K562 (cell line): ENCODE measurements at regions not wholly inside any gene's neighbourhood (a gene's known extent, or its start where the extent isn't known, plus 50 kb on each side); places are given as distances from the start of the nearest gene placed in this dataset.

Experiments
- ATAC-seq: fragments of 200-7000 bp; cut with Tn5 transposase; 3 replicates; pipeline ENCODE4 v1.9.1; 2020; ENCODE audit warnings: moderate library complexity
- BruUV-seq: library from RNA; stranded (reverse); fragments of 400-500 nt; replicated peaks from 2 replicates; lab custom pipeline; 2021; lab: Mats Ljungman, UMichigan
- CTCF ChIA-PET: fragments of 300-600 bp; formaldehyde crosslinking; extraction: SDS; loops from one replicate; lab custom pipeline; 2021; ENCODE audit warnings: low intra/inter-chr PET ratio; lab: Yijun Ruan, JAX
- POLR2A ChIA-PET: fragments of 300-600, 350-650 bp; sonication (Branson Sonifier 250); formaldehyde crosslinking; extraction: SDS; loops from one replicate; lab custom pipeline; 2021; ENCODE audit warnings: antibody characterized with exemption, inconsistent platforms; lab: Yijun Ruan, JAX
- DNase-seq, 4 experiments: peaks; one replicate each; pipeline versions ENCODE4 v3.0.0 to v3.0.0-alpha.2; 2011 to 2018; ENCODE audit warnings: low spot score in 3 of 4, mixed read lengths in 3 of 4; ENCODE audit errors: extremely low read depth in 1 of 4
- FAIRE-seq: peaks from 2 replicates; lab custom pipeline; 2011; peaks lifted over from hg19 to GRCh38; lab: Jason Lieb, UNC
- H2AFZ ChIP-seq: 2 replicates; pipeline ENCODE4 v1.6.0; 2011; ENCODE audit warnings: low read depth, low read length, control low read depth, inconsistent platforms
- H3K27ac ChIP-seq: fragments of 200-600 bp; 3 replicates; pipeline ENCODE4 v1.8.0; 2011; ENCODE audit warnings: low read depth, mild to moderate bottlenecking, control low read depth, inconsistent platforms, low read length, moderate library complexity, mixed read lengths; ENCODE audit errors: extremely low read depth
- H3K27me3 ChIP-seq, 2 experiments: fragments of 300-600 bp in 1 of 2; 2 replicates in 1 of 2; 3 replicates in 1 of 2; pipeline versions ENCODE4 v1.6.0 to v1.8.0; 2011; ENCODE audit warnings: inconsistent platforms in 2 of 2, low read length in 2 of 2, mild to moderate bottlenecking in 1 of 2, mixed read lengths in 1 of 2, moderate library complexity in 1 of 2; ENCODE audit not compliant: control insufficient read depth in 2 of 2, insufficient read depth in 2 of 2
- H3K36me3 ChIP-seq: fragments of 300-600 bp; 3 replicates; pipeline ENCODE4 v1.8.0; 2011; ENCODE audit warnings: mild to moderate bottlenecking, low read length, inconsistent platforms; ENCODE audit not compliant: control insufficient read depth, insufficient read depth
- H3K4me1 ChIP-seq, 2 experiments: fragments of 200-600 bp in 1 of 2; replicated peaks in 1 of 2; 2 replicates in 1 of 2; 3 replicates in 1 of 2; pipeline versions ENCODE4 v1.5.1 to v1.8.0; 2011; ENCODE audit warnings: inconsistent platforms in 2 of 2, low read length in 2 of 2, mild to moderate bottlenecking in 1 of 2, mixed read lengths in 1 of 2, moderate library complexity in 1 of 2; ENCODE audit not compliant: control insufficient read depth in 2 of 2, insufficient read depth in 2 of 2
- H3K4me2 ChIP-seq: 2 replicates; pipeline ENCODE4 v1.6.1; 2011; ENCODE audit warnings: low read length, control low read depth, inconsistent platforms, mixed read lengths; ENCODE audit not compliant: insufficient read depth
- H3K4me3 ChIP-seq: fragments of 200-600 bp; sonication (generic), shearing (Covaris generic); 2 replicates; pipeline ENCODE4 v1.5.1; 2016; ENCODE audit warnings: control low read depth, inconsistent platforms
- H3K79me2 ChIP-seq: fragments of 200-600 bp; 3 replicates; pipeline ENCODE4 v1.8.0; 2011; ENCODE audit warnings: low read length, inconsistent platforms; ENCODE audit not compliant: control insufficient read depth, insufficient read depth
- H3K9ac ChIP-seq, 2 experiments: 2 replicates each; pipeline versions ENCODE4 v1.6.0 to v1.6.1; 2011; ENCODE audit warnings: low read depth in 2 of 2, low read length in 2 of 2, control low read depth in 1 of 2, inconsistent platforms in 1 of 2, mild to moderate bottlenecking in 1 of 2, mixed read lengths in 1 of 2; ENCODE audit not compliant: insufficient read depth in 1 of 2
- H3K9me1 ChIP-seq: one replicate; pipeline ENCODE4 v1.6.0; 2011; ENCODE audit warnings: inconsistent platforms, mild to moderate bottlenecking, low read length, moderate library complexity; ENCODE audit not compliant: control insufficient read depth, insufficient read depth
- H3K9me3 ChIP-seq: replicated peaks from 2 replicates; pipeline ENCODE4 v1.5.1; 2011; ENCODE audit warnings: low read depth, low read length, inconsistent platforms; ENCODE audit not compliant: control insufficient read depth, insufficient read depth
- H4K20me1 ChIP-seq: replicated peaks from 2 replicates; pipeline ENCODE4 v1.6.1; 2011; ENCODE audit warnings: low read length, inconsistent platforms, mixed read lengths; ENCODE audit not compliant: control insufficient read depth, insufficient read depth
- ARHGAP35 ChIP-seq: fragments of 450-650 bp; IDR thresholded peaks from 2 replicates; pipeline ENCODE4 v1.6.1; 2018; ENCODE audit not compliant: partially characterized antibody
- CTCF ChIP-seq, 3 experiments: IDR thresholded peaks in 2 of 3; conservative IDR thresholded peaks in 1 of 3; 2 replicates each; pipeline ENCODE4 v1.5.1; 2011 to 2012; ENCODE audit warnings: low read length in 3 of 3, mild to moderate bottlenecking in 3 of 3, control low read depth in 2 of 3, improper control_type of control experiment in 1 of 3, inconsistent platforms in 1 of 3, low read depth in 1 of 3, mixed read lengths in 1 of 3, moderate library complexity in 1 of 3; ENCODE audit not compliant: insufficient read depth in 2 of 3
- ELK3 ChIP-seq: fragments of 450-650 bp; formaldehyde crosslinking; IDR thresholded peaks from 2 replicates; pipeline ENCODE4 v1.4.0; 2020; ENCODE audit warnings: mild to moderate bottlenecking
- MAFF ChIP-seq: IDR thresholded peaks from 2 replicates; pipeline ENCODE4 v1.6.1; 2012; ENCODE audit warnings: low read length, improper control_type of control experiment
- XRCC3 ChIP-seq: fragments of 450-650 bp; IDR thresholded peaks from 2 replicates; pipeline ENCODE4 v1.6.1; 2017; ENCODE audit warnings: mild to moderate bottlenecking, moderate library complexity
- ZNF165 ChIP-seq: fragments of 250-450 bp; sonication (Bioruptor Pico); IDR thresholded peaks from 2 replicates; pipeline ENCODE4 v1.4.0; 2020; ENCODE audit warnings: borderline replicate concordance
- WGBS: fragments of 100-300 bp; shearing (Covaris generic); methylation state at CpG from one replicate; pipeline ENCODE4 v1.1.6; 2016; ENCODE audit warnings: low coverage, mixed read lengths; ENCODE audit not compliant: insufficient coverage; ENCODE audit errors: missing lambda C conversion rate; 5-methylcytosine and 5-hydroxymethylcytosine counted together
- in situ Hi-C: fragments of 300-500 bp; cut with MboI; formaldehyde crosslinking; loops from 4 replicates; pipeline ENCODE4 v1.15.0; 2018; ENCODE audit warnings: inconsistent platforms, mixed read lengths
- intact Hi-C: fragments of 100-400 bp; cut with micrococcal nuclease; formaldehyde crosslinking; loops from 2 replicates; pipeline ENCODE4 v1.14.2; 2022

GRCh38 chr1:221356693-221357092 lies 385.2 kb downstream of the DUSP10 start:
- no peaks in the 10 kb centered on the region for H4K20me1 ChIP-seq
- in situ Hi-C loops: no loop called here
- no peaks in the 10 kb centered on the region for H3K9me3 ChIP-seq
- no TSS peak for BruUV-seq
- no peaks in the 10 kb centered on the region for H3K27me3 ChIP-seq
- H2AFZ ChIP-seq: no peak overlapping the region
- TF ChIP-seq XRCC3: no peak
- TF ChIP-seq MAFF: no peak
- no peak for TF ChIP-seq ZNF165 (CRISPR knock-in tag)
- no peak for TF ChIP-seq ARHGAP35
- TF ChIP-seq ELK3 (CRISPR knock-in tag): no peak
- TF ChIP-seq CTCF (IDR thresholded peaks at IDR 0.05 in 2 of 3, conservative IDR thresholded peaks at IDR 0.05 in 1 of 3; ENCODE audit: insufficient read depth in 2 of 3, low read depth in 1 of 3, low read length in 3 of 3): 0 out of 6 replicates have a peak, but pooled peaks of 1 of the 3 experiments have one; percentile 4
- H3K36me3 ChIP-seq: no peaks in the 10 kb centered on the region
- no peak overlapping the region for H3K4me2 ChIP-seq
- DNase-seq: peak in 1 of 4 experiments; percentile 1
- no peaks in the 10 kb centered on the region for H3K9me1 ChIP-seq
- ChIA-PET CTCF (no interaction called here), POLR2A (no interaction called here)
- H3K27ac ChIP-seq: no peak overlapping the region
- H3K9ac ChIP-seq: no peak overlapping the region
- H3K4me1 ChIP-seq: no peaks in the 10 kb centered on the region
- no peak overlapping the region for H3K4me3 ChIP-seq
- intact Hi-C loops: loop anchor here (5.0 kb wide), 1 partner anchor 51 kb away; no protein-coding TSS in a partner anchor
- no peaks in the 10 kb centered on the region for H3K79me2 ChIP-seq
- no peak for FAIRE-seq
- 0% methylated on average over 1 of the region's 1 CpG for WGBS
- ATAC-seq: no peak
